ENCODE measurements at regions not wholly inside any gene's neighbourhood (a gene's known extent, or its start where the extent isn't known, plus 50 kb on each side); places are given as distances from the start of the nearest gene placed in this dataset.

DNA sequence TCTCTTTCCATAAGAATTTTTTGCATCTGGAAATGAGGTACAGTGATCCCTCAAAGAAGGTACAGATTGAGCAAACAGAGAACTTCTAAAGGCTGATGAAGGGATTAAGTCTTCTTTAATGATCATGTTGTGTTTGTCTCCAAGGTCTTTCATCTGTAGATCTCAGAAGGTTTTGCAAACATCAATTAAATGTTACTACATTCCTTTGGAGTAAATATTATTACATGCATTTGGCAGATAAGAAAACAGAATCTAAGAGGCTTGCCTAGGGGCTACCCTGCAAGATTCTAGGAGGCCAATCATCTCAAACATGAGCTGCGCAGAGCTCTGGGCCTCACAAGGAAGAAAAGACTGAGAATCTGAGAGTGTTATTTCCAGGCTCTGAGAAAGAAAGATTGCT lies 70.9 kb upstream of the LPP start:
- TF ChIP-seq YY1 (IDR thresholded peaks at IDR 0.05; ENCODE audit: insufficient read depth, insufficient read length) (no peak), ZNF274 (IDR thresholded peaks at IDR 0.05; ENCODE audit: low read depth, low read length) (no peak), SUZ12 (IDR thresholded peaks at IDR 0.05; ENCODE audit: extremely low read depth, insufficient read depth, insufficient read length) (no peak)
